HEK293T (cell line): ENCODE measurements at regions not wholly inside any gene's neighbourhood (a gene's known extent, or its start where the extent isn't known, plus 50 kb on each side); places are given as distances from the start of the nearest gene placed in this dataset.

Source experiments
- ARNT ChIP-seq: fragments of 450-650 bp; IDR thresholded peaks from 2 replicates; pipeline ENCODE4 v1.6.1; 2017; ENCODE audit warnings: mild to moderate bottlenecking
- BHLHE40 ChIP-seq: fragments of 450-650 bp; IDR thresholded peaks from 2 replicates; pipeline ENCODE4 v1.6.1; 2016; ENCODE audit warnings: mild to moderate bottlenecking, moderate library complexity, borderline replicate concordance
- CTBP1 ChIP-seq: fragments of 450-650 bp; IDR thresholded peaks from 2 replicates; pipeline ENCODE4 v1.6.1; 2016; ENCODE audit warnings: borderline replicate concordance
- ELF4 ChIP-seq: fragments of 450-650 bp; IDR thresholded peaks from 2 replicates; pipeline ENCODE4 v1.6.1; 2017; ENCODE audit warnings: antibody characterized with exemption
- FOXK2 ChIP-seq: fragments of 450-650 bp; IDR thresholded peaks from 2 replicates; pipeline ENCODE4 v1.6.1; 2016; ENCODE audit warnings: mild to moderate bottlenecking
- FOXM1 ChIP-seq: fragments of 450-650 bp; IDR thresholded peaks from 2 replicates; pipeline ENCODE4 v1.6.1; 2017; ENCODE audit warnings: mild to moderate bottlenecking, borderline replicate concordance
- HDGF ChIP-seq: fragments of 450-650 bp; IDR thresholded peaks from 2 replicates; pipeline ENCODE4 v1.6.1; 2017; ENCODE audit warnings: antibody characterized with exemption, borderline replicate concordance
- LEF1 ChIP-seq: fragments of 450-650 bp; IDR thresholded peaks from 2 replicates; pipeline ENCODE4 v1.6.1; 2017; ENCODE audit warnings: mild to moderate bottlenecking, borderline replicate concordance
- SP1 ChIP-seq: fragments of 450-650 bp; IDR thresholded peaks from 2 replicates; pipeline ENCODE4 v1.6.1; 2017
- SUZ12 ChIP-seq: fragments of 450-650 bp; IDR thresholded peaks from 2 replicates; pipeline ENCODE4 v1.6.1; 2016; ENCODE audit warnings: mild to moderate bottlenecking
- TARDBP ChIP-seq: fragments of 450-650 bp; IDR thresholded peaks from 2 replicates; pipeline ENCODE4 v1.6.1; 2016
- TF ChIP-seq, protein P1 (sequence below): fragments of 450-650 bp; IDR thresholded peaks from 2 replicates; pipeline ENCODE4 v1.6.1; 2016

DNA sequence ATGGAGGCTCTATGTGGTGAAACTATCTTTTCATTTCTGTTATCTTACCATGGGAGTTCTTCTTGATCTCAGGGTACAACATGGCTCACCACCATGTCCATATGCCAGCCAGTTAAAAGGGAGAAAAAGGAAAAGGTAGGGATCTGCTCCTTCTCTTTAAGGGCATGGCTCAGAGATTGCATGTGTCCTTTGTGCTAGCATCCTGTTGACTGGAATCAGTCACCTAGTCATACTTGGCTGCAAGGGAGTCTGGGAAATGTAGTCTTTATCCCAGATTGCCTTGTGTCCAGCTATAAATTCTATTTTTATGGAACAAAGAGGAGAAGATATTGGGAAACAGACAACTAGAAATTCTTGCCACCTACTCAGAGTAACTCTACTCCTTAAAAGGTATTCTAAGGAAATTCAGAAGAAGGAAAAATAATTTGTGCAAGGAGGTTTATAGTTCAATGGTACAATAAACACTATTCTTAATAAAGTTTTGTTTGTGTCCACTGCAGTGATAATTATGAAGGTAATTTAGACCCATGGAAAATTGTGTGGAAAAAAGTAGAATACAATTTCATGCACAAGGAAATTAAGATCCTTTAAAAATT lies 86.4 kb upstream of the RPH3A start:
- no peak for TF ChIP-seq BHLHE40
- TF ChIP-seq FOXM1: no peak
- TF ChIP-seq FOXK2: no peak
- TF ChIP-seq, protein P1, sequence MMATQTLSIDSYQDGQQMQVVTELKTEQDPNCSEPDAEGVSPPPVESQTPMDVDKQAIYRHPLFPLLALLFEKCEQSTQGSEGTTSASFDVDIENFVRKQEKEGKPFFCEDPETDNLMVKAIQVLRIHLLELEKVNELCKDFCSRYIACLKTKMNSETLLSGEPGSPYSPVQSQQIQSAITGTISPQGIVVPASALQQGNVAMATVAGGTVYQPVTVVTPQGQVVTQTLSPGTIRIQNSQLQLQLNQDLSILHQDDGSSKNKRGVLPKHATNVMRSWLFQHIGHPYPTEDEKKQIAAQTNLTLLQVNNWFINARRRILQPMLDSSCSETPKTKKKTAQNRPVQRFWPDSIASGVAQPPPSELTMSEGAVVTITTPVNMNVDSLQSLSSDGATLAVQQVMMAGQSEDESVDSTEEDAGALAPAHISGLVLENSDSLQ: no peak
- TF ChIP-seq SP1: no peak
- no peak for TF ChIP-seq ELF4
- no peak for TF ChIP-seq SUZ12
- no peak for TF ChIP-seq TARDBP
- no peak for TF ChIP-seq HDGF
- TF ChIP-seq ARNT: no peak
- no peak for TF ChIP-seq CTBP1
- no peak for TF ChIP-seq LEF1
